Dedifferentiated amniotic fluid mesenchymal stem cell (primary cell): ENCODE measurements at regions not wholly inside any gene's neighbourhood (a gene's known extent, or its start where the extent isn't known, plus 50 kb on each side); places are given as distances from the start of the nearest gene placed in this dataset.
"Not testable (repeated sequence)": the region's sequence is repeated elsewhere in the genome, so short reads cannot be mapped to it uniquely, and the experiment has no call there.

Experiments used
- DNase-seq: peaks from one replicate; pipeline ENCODE4 v3.0.0-alpha.2; 2016; ENCODE audit errors: extremely low spot score

DNA sequence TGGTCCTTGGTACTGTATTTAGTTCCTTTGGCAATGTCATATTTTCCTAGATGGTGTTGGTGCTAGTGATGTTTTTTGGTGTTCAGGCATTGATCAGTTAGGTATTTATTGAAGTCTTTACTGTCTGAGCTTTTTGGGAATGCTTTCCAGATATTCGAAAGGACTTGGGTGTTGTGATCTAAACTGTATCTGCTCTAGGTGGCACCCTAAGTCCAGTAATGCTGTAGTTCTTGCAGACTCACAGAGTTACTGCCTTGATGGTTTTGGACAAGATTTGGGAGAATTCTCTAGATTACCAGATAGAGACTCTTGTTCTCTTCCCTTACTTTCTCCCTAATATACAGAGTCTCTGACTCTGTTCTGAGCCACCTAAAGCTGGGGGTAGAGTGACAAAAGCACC lies 513.6 kb upstream of the PITX2 start:
- peak; percentile 36 for DNase-seq

DNA sequence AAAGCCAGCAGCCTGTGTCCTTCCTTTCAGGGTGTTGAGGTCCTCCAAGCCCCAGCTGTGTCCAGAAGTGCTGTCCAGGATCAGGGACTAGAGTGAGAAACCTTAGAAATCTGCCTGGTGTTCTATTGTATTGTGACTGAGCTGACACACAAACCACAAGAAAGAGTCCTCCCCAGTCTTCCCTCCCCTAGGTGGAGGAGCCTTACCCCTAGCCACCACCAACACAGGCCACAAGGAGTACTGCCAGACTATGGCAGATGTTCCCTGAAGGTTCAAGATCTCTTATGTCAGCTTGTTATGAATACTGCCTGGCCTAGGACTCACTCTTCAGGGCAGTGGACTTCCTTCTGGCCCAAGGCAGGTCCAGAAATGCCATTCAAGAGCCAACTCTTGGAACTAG lies 514.1 kb upstream of the PITX2 start:
- DNase-seq: no peak

DNA sequence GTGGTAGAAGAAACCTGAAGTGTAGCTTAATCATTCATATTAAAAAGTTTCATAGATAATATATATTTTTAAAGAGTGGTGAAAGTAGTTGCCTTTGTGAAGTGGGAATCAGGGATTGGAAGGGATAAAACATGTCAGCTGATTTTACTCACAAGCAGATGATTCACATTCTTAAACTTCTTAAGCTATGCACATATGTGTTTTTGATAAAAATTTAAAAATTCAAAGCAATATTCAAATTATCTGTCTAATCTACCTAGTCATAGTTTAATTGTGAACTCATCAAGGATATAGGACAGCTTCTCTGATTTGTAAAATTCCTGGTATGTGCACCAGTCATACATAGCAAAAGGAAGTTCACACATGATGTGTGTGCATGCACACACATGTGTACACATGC lies 520.6 kb upstream of the PITX2 start:
- DNase-seq: no peak

DNA sequence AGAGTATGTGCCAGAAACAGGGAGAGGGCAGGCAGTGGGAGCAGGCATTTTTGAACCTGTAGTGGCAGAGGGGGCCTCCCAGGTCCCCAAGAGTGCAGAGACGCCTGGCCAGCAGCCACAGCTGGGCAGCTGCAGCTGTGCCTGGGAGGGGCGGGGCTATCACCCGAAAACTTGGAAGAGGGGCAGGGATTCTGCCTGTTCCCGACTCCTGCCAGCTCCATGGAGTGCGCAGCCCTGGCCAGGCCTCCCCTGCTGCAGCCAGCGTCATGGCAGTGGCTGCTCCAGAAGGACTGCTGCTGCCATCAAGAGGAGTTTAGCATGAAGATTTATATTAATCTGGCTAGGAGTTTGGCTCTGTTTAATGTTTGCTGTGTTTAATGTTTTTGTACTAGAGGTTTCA lies 532.1 kb upstream of the PITX2 start:
- DNase-seq: no peak

DNA sequence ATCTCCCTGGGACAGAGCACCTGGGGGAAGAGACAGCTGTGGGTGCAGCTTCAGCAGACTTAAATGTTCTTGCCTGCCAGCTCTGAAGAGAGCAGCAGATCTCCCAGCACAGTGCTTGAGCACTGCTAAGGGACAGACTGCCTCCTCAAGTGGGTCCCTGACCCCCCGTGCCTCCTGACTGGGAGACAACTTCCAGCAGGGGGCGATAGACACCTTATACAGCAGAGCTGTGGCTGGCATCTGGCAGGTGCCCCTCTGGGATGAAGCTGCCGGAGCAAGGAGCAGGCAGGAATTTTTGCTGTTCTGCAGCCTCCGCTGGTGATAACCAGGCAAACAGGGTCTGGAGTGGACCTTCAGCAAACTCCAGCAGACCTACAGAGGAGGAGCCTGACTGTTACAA lies 541.7 kb upstream of the PITX2 start:
- not testable (repeated sequence) for DNase-seq

DNA sequence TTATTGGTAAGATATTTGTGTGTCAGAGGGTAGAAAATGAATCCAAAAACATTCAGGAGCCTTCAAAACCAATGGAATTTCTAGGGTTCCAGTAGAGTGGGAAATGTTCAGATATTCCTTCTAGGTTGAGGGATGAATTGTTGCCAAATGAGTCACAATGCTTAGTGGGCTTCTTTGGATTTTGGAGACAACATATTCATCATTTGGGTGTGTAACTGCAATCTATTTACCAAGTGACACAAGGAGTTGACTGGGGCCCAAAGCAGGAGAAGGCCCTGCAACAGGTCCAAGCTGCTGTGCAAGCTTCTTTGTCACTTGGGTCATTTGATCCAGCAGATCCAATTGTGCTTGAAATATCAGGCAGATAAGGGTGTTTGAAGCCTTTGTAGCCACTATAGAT lies 551.5 kb upstream of the PITX2 start:
- no peak for DNase-seq

DNA sequence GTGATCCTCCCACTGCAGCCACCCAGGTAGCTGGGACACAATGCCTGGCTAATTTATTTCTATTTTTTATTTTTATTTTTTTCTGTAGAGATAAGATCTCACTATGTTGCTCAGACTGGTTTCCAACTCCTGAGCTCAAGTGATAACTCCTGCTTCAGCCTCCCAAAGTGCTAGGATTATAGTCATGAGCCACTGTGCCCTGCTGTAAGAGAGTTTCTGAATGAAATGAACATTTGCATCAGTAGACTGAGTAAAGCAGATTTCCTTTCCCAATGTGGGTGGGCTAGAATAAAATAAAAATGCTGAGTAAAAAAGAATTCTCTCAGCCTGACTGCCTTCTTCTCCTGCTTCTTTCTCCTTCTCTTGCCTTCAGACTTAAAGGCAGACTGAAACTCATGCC lies 555.4 kb upstream of the PITX2 start:
- DNase-seq: no peak

DNA sequence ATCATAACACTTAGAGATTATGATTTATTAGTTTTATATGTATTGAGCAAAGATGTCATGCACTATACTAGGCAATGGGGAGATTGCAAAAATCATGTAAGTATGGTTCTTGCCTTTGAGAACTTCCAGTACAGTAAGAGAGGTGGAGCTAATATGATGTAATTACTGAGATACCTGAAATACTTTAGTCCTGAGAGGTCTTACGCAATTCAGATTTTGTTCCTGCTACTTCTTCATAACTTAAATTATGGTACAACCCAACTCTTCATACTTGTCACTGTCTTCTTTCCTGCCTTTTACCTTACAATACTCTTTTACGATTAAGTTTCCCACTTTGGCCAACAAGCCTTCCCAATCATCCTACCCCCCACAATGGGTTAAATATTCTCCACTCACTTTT lies 564.2 kb upstream of the PITX2 start:
- DNase-seq: no peak

DNA sequence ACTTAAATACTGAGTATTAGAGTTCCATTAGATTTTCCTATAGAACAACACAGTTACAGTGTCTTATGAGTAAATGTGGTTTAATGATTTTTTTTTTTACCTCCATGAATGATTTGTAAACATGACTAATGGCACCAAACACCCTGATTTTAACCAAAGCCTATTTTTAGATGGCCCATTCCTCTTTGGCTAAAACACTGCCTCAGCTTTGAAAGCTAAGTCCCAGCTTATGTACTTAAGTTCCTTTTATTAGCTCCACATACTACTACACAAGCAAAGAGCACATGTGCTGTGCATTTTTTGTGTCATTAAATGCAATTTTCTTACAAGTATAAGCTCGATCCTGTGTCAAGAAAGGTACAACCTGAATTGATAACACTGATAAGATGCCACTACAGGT lies 575.6 kb upstream of the PITX2 start:
- DNase-seq: no peak

DNA sequence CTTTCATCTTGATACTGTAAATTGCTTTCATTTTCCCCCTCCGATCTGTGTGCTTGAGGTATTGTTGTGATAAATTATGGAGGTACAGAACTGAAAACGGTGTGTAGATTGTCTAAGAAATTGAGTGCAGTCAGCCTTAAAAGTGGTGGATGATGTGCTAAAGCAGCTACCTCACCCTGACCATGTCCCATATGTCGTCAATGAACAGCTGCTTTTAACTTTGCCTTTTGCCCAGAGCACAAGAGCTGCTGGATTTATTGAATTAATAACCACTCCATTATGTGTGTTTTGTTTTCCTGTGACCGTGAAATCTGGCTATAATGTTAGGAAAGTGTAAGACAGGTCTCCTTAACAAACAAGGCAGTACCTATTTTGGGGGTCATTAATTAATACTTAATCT lies 581.9 kb upstream of the PITX2 start:
- no peak for DNase-seq

DNA sequence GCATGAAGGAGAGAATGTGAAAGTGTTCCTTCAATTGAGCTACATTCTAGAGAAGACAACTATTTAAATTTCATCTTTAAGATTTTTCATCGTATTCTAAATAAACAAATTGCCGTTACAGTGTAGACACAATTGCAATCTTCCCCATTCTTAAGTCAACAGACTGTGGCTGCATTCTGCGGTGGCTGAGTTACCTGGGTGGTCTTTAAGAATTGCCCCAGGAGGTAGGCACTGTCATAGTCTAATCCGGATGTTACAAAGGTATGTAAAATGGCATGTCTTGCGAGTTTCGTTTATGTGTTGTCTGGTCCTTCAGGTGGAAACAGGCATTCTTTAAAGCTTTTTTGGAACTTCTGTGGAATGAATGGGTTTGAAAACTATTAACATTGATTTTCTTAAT lies 586.1 kb upstream of the PITX2 start:
- no peak for DNase-seq

DNA sequence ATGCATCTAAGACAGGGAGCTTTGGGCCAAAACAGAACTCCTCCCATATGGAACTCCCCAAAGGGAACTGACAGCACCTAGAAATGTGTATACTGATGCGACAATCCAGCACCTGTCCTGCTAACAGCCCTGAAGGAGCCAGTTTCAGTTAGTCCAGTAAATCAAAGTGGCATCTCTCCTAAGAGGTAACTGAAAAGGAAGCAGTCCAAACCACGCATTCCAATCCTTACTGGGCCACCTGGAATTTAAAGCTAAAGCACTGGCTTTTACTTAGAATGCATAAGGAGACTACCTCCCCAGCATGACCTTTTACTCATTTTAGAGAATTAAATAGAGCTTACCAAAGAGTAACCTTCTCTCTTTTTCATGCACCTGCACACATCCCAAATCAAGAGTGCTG lies 586.8 kb upstream of the PITX2 start:
- no peak for DNase-seq

DNA sequence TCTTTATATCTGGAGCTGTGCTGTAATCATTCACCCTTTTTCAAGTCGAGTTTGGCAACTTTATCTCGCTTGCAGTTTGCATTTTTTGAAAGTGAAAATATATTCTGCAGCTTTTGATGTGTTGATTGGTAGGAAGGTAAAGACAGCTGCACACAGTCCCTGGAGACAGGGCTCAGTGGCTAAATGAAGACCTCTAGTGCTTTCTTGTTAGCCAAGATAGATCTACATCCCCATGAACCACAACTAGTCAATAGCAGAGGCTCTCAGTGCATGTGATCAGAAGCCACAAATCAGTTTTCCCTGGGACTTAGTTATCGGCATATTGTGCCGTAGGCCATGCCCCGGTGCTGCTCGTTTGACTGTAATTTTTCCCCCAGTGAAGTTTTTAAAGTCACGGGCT lies 587.7 kb upstream of the PITX2 start:
- no peak for DNase-seq

DNA sequence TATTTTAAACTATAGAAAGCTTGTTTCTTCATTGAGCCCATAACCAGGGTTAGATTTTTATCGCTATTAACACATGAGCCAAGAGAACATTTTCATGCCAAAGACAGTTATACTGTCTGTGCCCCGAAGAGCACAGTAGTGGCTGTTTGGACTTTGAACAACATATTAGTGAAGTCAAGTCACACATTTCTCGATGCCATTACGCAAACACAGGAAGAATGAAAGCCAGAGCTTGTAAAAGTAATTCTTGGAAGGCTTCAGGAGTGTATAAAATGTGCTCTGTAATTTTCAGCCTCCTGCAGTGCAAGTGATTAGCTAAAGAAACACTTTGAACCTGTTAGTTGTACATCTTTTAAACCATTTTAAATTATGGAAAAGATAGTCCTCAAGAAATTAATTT lies 590.7 kb upstream of the PITX2 start:
- DNase-seq: no peak

DNA sequence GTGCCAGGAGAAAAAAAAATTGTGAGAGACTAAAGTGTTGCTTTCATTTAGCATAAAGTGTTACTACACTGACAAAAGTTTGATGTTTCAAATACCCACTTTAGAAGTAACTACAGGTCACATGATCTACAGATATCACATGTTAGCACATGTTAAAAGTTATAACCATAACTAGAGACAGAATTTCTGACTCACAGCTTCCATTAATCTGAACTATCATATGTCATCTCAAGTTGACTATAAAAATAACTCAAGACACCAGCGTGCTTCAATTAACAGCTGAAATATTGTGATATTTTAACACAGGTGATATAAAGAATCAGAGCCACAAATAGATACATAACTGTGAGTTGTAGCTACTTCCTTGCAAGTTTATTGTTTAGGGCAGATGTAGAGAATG lies 591.5 kb upstream of the PITX2 start:
- DNase-seq: no peak

DNA sequence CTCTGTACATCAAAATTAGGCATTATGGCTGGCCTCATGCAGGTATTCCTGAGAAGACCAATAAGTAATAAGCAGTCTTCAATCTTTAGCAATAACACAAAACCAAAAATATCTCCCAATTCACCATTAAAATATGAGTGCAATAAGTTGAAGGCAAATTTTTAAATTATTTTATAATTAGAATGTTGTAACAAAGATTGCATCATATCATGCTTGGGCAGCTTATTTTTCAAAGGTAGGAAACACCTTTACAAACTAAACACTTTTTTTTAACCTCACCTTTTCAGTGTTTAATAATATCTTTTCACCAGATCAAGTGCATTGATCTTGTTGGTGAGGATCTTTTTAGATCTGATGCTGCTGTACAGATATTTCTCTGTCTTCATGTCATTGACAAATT lies 592.9 kb upstream of the PITX2 start:
- no peak for DNase-seq

DNA sequence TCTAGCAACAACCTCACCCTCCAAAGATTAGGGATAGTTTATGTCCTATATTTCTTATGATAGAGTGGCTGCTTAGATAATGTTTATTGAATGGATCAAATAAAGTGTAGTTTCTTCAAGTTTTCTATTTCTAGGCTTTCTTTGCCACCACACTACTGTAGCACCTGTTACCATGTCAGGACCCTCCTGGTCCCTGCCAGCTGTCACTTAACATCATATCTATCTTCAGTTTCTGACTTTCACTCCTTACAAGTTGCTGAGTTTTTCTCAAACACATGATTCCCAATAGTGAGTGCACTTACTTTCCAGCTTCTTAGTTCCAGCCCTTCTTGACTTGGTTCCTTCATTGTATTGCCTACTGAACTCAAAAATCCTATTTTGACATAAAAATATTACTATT lies 593.9 kb upstream of the PITX2 start:
- DNase-seq: no peak

DNA sequence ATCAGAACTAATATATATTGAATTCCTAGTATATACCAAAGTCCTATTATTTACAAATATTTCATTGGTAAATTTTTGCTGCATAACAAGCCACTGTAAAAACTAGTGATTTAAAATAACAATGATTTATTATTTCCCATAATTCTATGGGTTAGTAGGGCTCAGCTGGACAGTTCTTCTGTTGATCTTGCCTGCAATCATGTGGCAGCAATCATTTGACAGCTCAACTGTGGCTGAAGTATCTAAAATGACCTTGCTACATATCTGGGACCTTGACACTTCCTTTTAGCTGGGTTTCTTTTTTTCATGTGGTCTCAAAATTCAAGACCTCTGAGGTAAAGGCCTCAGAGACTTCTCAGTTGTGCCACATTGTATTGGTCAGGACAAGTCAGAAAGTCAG lies 598.5 kb upstream of the PITX2 start:
- DNase-seq: no peak

DNA sequence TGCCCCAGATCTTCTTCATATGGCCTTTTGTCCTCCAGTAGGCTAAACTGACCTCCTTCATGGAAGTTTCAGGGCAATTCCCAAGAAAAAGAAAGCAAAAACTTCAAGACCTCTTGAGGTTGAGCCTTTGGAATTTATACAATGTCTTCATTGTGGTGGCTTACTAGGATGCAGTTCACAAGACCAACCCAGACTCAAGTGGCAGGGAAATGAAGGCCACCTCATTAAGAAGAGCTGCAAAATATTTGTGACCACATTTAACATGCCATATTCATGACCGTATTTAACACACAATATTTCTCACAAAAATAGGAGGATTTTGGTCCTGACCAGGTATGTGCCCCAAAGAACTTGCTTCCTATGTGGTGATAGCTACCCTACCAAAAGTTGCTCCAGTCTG lies 605.5 kb upstream of the PITX2 start:
- DNase-seq: no peak

DNA sequence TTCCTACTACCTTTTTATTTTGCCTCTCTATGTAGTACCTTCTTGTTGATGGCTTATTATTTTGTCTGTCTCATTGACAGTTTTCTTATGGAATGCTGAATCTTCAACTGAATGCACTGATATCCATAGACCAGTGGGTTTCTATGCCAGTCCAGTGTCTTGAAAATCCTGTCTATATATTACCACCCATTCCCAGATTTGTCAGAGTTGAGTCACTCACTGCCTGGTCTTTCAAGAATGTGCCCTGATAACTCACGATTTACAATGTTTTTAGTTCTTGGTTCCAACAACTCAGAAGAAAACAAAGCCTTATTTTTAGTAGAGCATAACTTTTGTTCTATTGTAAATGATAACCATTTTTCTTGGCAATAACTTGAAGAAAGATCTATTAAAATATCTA lies 606.0 kb upstream of the PITX2 start:
- peak; percentile 23 for DNase-seq

DNA sequence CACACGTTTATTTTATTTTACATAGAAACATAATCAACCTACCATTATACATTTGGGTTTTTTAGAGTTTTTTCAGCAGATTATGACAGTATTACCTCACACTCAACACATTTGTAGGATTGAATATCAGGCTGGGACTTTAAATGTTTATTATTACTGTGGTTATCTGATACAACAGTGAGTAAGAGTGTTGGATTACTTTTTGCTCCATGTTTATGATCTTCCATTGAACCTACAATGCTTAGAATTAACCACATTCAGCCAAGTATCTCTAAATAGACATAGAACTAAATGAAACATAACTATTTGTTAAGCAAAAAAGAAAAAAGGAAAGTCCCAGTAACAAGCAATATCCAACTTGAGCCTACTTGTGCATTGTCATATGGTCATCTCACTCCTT lies 607.4 kb upstream of the PITX2 start:
- DNase-seq: no peak

DNA sequence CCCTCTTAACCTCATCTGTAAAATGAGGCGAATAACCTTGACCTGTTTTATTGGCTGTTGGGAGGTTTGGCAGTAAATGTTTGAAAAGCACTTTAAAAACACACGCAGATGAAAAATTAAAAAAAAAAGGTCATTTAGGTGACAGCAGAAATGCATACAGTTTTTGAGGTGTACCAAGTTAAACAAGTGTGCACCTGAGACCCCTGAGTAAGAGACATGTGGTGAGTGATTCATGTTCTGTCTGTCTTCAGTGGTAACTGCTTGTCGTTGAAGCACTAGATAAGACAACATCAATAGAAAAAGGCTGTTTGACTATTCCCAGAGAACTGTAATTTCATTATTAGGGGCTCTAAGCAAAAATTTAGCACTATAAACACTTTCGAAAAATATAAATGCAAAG lies 608.4 kb upstream of the PITX2 start:
- no peak for DNase-seq

DNA sequence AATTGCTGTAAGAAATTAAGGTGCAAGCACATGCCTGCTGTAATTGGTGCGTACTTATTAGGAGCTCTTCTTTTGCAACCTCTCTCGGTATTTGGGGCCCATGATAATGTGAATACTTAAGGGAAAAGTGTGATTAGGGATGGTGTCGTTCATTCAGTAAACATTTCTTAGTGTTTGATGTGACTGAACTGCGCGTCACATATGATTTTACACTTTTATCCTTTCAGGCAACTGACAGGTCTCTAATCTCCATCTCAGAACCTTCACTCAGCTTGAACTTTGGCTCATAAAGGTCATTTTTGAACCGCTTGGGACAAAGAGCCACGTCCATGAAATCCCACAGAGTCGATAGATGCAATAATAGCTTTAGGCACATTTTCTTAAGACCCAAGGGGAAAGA lies 612.1 kb upstream of the PITX2 start:
- DNase-seq: no peak

DNA sequence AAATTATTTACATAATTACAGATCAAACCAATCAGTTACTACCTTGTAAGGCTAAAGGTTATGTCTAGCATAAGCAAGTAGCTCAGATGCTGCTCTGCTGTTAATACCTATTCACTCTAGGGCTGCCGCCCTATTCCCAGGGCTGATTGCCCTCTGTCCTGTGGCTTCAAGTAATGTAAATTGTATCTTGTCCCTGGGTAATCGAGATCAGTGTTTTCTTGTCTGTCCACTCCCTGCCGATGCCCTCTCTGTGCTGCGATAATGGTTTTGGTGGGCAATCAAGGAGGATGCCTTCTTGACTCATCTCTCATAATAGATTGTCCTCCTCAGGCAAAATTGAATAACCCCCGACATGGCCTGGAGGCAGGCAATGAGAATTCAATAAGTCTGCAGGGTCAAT lies 641.0 kb upstream of the PITX2 start:
- DNase-seq: no peak

DNA sequence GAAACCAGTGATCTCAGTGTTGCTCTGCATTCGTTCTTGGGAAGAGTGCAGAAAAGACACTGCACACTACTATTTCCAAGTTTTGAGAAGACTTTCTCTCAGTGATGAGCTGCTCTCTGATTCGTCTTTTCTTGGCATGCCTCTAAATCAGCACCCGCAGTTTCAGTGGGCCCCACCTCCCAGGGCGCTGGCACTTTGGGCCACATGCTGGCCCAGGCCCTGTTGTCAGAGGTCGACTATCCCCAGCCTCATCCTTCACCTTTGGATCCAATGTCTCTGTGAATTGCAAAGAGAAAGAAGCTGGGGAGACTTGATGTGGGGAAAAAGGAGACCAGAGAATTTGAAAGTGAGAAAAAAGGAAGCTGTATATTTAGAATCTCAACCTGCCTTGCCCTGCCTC lies 644.1 kb upstream of the PITX2 start:
- no peak for DNase-seq
